Astrocyte (in vitro differentiated cells and primary cell): ENCODE measurements at regions not wholly inside any gene's neighbourhood (a gene's known extent, or its start where the extent isn't known, plus 50 kb on each side); places are given as distances from the start of the nearest gene placed in this dataset.

ENCODE experiments used
- CTCF ChIP-seq: IDR thresholded peaks from 2 replicates; pipeline ENCODE4 v1.5.1; 2011; ENCODE audit warnings: low read depth, mild to moderate bottlenecking, inconsistent platforms, low read length, moderate library complexity; ENCODE audit not compliant: insufficient read depth
- EZH2 ChIP-seq: IDR thresholded peaks from 2 replicates; pipeline ENCODE4 v1.6.1; 2012; ENCODE audit warnings: mild to moderate bottlenecking, low read length, inconsistent platforms; ENCODE audit not compliant: insufficient read depth

GRCh38 chr18:68263481-68263880, 451.4 kb downstream of the TMX3 start:
- TF ChIP-seq CTCF (no peak), EZH2 (no peak)
